Gastrocnemius medialis (tissue), 4 donors: ENCODE measurements at regions not wholly inside any gene's neighbourhood (a gene's known extent, or its start where the extent isn't known, plus 50 kb on each side); places are given as distances from the start of the nearest gene placed in this dataset.

Source experiments
- CTCF ChIP-seq, 5 experiments: fragments of 450-650 bp in 3 of 5; fragments of 200-600 bp in 2 of 5; sonication (generic) in 2 of 5; IDR thresholded peaks in 4 of 5; conservative IDR thresholded peaks in 1 of 5; 1 replicate in 4 of 5; 2 replicates in 1 of 5; pipeline ENCODE4 v1.5.1; 2016 to 2019; ENCODE audit warnings: antibody characterized with exemption in 5 of 5, mild to moderate bottlenecking in 3 of 5, moderate library complexity in 3 of 5
- POLR2A ChIP-seq, 2 donors: fragments of 450-650 bp; IDR thresholded peaks; one replicate each; pipeline ENCODE4 v1.6.1; 2017; ENCODE audit warnings: antibody characterized with exemption in 2 of 2, mild to moderate bottlenecking in 2 of 2, moderate library complexity in 2 of 2

GRCh38 chr12:65703176-65703575, 121.1 kb upstream of the HMGA2 start:
- TF ChIP-seq CTCF (IDR thresholded peaks at IDR 0.05 in 4 of 5, conservative IDR thresholded peaks at IDR 0.05 in 1 of 5) (no peak), POLR2A (IDR thresholded peaks at IDR 0.05) (no peak)
